Progenitor cell of endocrine pancreas (in vitro differentiated cells): ENCODE measurements at regions not wholly inside any gene's neighbourhood (a gene's known extent, or its start where the extent isn't known, plus 50 kb on each side); places are given as distances from the start of the nearest gene placed in this dataset.

ENCODE experiments used
- DNase-seq: peaks from one replicate; pipeline ENCODE4 v3.0.0; 2021; ENCODE audit warnings: low spot score; ENCODE audit not compliant: unreplicated experiment
- H3K27ac Mint-ChIP-seq: 2 replicates; pipeline ENCODE4 v1.8.0; 2021; ENCODE audit warnings: mild to moderate bottlenecking, moderate library complexity, mixed read lengths
- H3K27me3 Mint-ChIP-seq: 2 replicates; pipeline ENCODE4 v1.8.0; 2021; ENCODE audit warnings: mixed read lengths
- H3K36me3 Mint-ChIP-seq: 2 replicates; pipeline ENCODE4 v1.8.0; 2022; ENCODE audit warnings: mixed read lengths; ENCODE audit not compliant: insufficient read depth
- H3K4me1 Mint-ChIP-seq: 2 replicates; pipeline ENCODE4 v1.8.0; 2021; ENCODE audit warnings: low read depth, mixed read lengths
- H3K4me3 Mint-ChIP-seq: 2 replicates; pipeline ENCODE4 v1.8.0; 2021; ENCODE audit warnings: low read depth, mild to moderate bottlenecking, moderate library complexity, mixed read lengths
- H3K9me3 Mint-ChIP-seq: 2 replicates; pipeline ENCODE4 v1.8.0; 2021; ENCODE audit warnings: low read depth, mixed read lengths
- TF ChIP-seq, protein P1 (sequence below): fragments of 200-600 bp; sonication (generic); IDR thresholded peaks from one replicate; pipeline ENCODE4 v1.5.0; 2021; ENCODE audit warnings: antibody characterized with exemption, mild to moderate bottlenecking; ENCODE audit not compliant: unreplicated experiment

DNA sequence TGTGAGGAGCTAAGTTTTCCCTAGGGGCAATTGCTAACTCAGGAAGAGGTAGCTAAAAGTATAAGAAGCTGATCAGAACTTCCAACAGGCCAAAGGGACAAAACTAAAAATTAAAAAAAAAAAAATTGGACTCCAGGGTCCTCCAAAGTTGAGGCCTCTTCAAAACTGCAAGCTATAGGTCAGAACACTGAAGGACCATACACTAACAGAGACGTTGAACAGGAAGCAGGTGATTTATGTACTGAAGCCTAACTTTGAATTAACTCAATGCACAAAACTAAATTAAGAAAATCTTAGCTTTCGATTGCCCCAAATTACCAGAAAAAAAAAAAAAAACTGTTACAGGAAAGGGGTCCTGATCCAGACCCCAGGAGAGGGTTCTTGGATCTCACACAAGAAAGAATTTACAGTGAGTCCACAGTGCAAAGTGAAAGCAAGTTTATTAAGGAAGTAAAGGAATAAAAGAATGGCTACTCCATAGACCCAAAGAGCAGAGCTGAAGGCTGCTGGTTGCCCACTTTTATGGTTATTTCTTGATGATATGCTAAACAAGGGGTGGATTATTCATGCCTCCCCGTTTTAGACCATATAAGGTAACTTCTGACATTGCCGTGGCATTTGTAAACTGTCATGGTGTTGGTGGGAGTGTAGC lies 442.8 kb upstream of the NECTIN3 start:
- H3K27ac Mint-ChIP-seq, result no peak overlapping the region
- H3K4me1 Mint-ChIP-seq, result peaks cover 38% of the 10 kb centered on the region
- peaks cover 3% of the 10 kb centered on the region for H3K36me3 Mint-ChIP-seq
- DNase-seq, result no peak
- H3K27me3 Mint-ChIP-seq, result no peaks in the 10 kb centered on the region
- H3K9me3 Mint-ChIP-seq, result peaks cover 5% of the 10 kb centered on the region
- H3K4me3 Mint-ChIP-seq, result no peak overlapping the region
- TF ChIP-seq, protein P1, sequence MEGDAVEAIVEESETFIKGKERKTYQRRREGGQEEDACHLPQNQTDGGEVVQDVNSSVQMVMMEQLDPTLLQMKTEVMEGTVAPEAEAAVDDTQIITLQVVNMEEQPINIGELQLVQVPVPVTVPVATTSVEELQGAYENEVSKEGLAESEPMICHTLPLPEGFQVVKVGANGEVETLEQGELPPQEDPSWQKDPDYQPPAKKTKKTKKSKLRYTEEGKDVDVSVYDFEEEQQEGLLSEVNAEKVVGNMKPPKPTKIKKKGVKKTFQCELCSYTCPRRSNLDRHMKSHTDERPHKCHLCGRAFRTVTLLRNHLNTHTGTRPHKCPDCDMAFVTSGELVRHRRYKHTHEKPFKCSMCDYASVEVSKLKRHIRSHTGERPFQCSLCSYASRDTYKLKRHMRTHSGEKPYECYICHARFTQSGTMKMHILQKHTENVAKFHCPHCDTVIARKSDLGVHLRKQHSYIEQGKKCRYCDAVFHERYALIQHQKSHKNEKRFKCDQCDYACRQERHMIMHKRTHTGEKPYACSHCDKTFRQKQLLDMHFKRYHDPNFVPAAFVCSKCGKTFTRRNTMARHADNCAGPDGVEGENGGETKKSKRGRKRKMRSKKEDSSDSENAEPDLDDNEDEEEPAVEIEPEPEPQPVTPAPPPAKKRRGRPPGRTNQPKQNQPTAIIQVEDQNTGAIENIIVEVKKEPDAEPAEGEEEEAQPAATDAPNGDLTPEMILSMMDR, result no peak

DNA sequence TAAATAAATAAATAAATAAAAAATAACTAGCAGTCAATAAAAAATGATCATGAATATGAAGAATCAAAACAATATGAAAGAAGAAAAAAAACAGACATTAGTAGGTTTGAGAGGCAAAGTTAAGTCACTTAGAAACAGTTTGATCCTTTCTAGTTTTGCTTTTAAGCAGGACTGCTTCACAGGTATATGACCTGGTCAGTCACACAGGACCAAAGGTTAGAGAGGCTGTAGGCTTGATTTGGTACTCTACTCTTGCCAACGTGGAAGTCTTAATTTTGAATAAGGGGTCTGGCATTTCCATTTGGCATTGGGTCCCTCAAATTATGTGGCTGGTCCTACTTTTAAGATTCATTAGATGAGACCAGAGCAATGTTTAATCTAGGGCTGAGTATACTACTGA lies 441.7 kb upstream of the NECTIN3 start:
- TF ChIP-seq, protein P1, result no peak
- peaks cover 3% of the 10 kb centered on the region for H3K36me3 Mint-ChIP-seq
- H3K4me1 Mint-ChIP-seq, result peaks cover 34% of the 10 kb centered on the region
- H3K27me3 Mint-ChIP-seq, result no peaks in the 10 kb centered on the region
- peaks cover 5% of the 10 kb centered on the region for H3K9me3 Mint-ChIP-seq
- H3K4me3 Mint-ChIP-seq, result no peak overlapping the region
- no peak overlapping the region for H3K27ac Mint-ChIP-seq
- no peak for DNase-seq

DNA sequence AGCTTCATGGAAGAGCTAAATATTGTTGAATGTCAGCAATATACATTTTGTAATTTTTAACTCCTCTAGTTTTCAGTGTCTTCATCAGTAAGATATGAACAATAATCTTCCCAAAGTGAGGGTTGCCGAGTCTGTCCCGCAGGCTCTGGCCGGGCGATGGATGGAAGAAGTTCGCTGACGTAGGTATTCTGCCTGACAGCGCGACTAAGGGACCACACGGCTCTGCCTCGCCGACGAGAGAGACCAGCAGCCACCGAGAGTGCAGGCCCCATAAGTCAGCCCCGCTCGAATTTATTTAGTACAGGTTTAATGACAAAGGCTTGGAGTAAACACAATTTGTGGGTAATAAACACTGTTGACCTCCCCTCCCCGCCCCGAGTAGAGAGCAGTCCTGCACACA lies 427.4 kb upstream of the NECTIN3 start:
- H3K36me3 Mint-ChIP-seq, result peaks cover 4% of the 10 kb centered on the region
- TF ChIP-seq, protein P1, result no peak
- no peaks in the 10 kb centered on the region for H3K27me3 Mint-ChIP-seq
- DNase-seq, result no peak
- no peak overlapping the region for H3K4me3 Mint-ChIP-seq
- H3K9me3 Mint-ChIP-seq, result peaks cover 18% of the 10 kb centered on the region
- no peak overlapping the region for H3K27ac Mint-ChIP-seq
- H3K4me1 Mint-ChIP-seq, result peaks cover 1% of the 10 kb centered on the region

DNA sequence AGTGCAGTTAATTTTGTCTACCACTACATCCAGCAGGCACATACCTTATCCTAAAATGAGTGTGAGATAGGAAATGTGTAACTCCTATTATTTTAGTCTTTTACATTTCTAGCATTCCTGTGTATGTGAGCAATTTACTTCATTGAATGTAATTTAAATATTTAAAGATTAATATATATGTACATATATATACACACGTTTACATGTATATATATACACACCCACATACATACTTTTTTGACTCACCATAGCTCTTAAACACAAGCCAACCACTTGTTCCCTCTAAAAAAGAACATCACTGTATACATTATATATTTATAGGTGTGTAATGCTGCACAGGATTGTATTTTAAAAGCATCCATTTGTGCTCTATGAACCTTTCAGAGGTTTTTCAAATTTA lies 425.6 kb upstream of the NECTIN3 start:
- Mint-ChIP-seq H3K4me1 (peaks cover 8% of the 10 kb centered on the region), H3K27ac (no peak overlapping the region), H3K36me3 (peaks cover 4% of the 10 kb centered on the region), H3K27me3 (no peaks in the 10 kb centered on the region), H3K4me3 (no peak overlapping the region), H3K9me3 (peaks cover 18% of the 10 kb centered on the region)
- TF ChIP-seq, protein P1, result no peak
- DNase-seq, result no peak

DNA sequence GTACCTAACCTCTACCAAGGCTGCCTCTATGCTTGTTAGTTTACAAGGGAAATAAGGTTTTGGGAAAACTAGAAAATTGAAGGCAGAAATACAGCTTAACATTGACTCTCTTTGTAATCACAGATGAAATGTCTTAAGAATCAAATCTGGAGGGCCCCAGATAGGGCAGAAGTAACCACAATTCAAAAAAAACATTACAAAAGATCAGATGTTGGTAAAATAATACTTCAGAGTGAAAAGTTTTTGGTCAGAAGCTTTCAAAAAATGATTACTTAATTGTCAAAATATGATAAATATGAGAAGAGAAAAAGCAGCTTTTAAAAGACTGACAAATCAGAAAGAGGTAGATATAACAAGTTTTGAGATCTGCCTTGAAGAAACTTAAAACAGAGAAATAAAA lies 425.1 kb upstream of the NECTIN3 start:
- Mint-ChIP-seq H3K27ac (no peak overlapping the region), H3K4me1 (peaks cover 11% of the 10 kb centered on the region), H3K36me3 (peaks cover 4% of the 10 kb centered on the region), H3K4me3 (no peak overlapping the region), H3K27me3 (no peaks in the 10 kb centered on the region), H3K9me3 (peaks cover 18% of the 10 kb centered on the region)
- TF ChIP-seq, protein P1, result no peak
- DNase-seq, result no peak
